Gastroesophageal sphincter (tissue), 3 donors: ENCODE measurements at regions not wholly inside any gene's neighbourhood (a gene's known extent, or its start where the extent isn't known, plus 50 kb on each side); places are given as distances from the start of the nearest gene placed in this dataset.

ENCODE experiments used
- EP300 ChIP-seq: sonication (generic); formaldehyde crosslinking; IDR thresholded peaks from one replicate; pipeline ENCODE4 v1.6.1; 2017; ENCODE audit warnings: antibody characterized with exemption, mild to moderate bottlenecking
- POLR2A ChIP-seq, 2 donors: fragments of 450-650 bp; IDR thresholded peaks; one replicate each; pipeline ENCODE4 v1.6.1; 2017; ENCODE audit warnings: antibody characterized with exemption in 2 of 2, mild to moderate bottlenecking in 2 of 2, moderate library complexity in 1 of 2
- POLR2AphosphoS5 ChIP-seq: sonication (generic); formaldehyde crosslinking; IDR thresholded peaks from one replicate; pipeline ENCODE4 v1.6.1; 2017; ENCODE audit warnings: antibody characterized with exemption
- TF ChIP-seq, protein P1 (sequence below), 4 experiments: fragments of 200-600 bp in 2 of 4; fragments of 450-650 bp in 2 of 4; sonication (generic) in 1 of 4; IDR thresholded peaks; one replicate each; pipeline ENCODE4 v1.5.1; 2017 to 2019; ENCODE audit warnings: antibody characterized with exemption in 4 of 4, mild to moderate bottlenecking in 2 of 4, moderate library complexity in 2 of 4

DNA sequence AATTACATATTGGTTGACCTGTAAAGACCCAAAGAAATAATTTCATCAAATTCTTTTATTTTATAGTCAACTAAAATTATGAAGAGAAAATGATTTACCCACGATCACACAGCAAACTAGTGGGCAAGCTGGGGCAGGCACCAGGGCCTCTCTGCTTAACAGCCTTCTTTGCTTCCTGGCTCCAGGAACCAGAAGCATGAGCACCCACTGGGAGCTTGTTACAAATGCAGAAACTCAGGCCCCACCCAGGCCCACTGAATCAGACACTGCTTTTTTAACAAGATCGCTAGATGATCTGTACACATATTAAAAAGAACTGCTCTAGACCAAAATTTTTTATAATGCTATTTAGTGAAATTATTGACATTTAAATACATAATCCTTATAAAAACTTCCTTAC, 95.0 kb downstream of the GEMIN8 start:
- TF ChIP-seq POLR2A (IDR thresholded peaks at IDR 0.05), result no peak
- TF ChIP-seq, protein P1, sequence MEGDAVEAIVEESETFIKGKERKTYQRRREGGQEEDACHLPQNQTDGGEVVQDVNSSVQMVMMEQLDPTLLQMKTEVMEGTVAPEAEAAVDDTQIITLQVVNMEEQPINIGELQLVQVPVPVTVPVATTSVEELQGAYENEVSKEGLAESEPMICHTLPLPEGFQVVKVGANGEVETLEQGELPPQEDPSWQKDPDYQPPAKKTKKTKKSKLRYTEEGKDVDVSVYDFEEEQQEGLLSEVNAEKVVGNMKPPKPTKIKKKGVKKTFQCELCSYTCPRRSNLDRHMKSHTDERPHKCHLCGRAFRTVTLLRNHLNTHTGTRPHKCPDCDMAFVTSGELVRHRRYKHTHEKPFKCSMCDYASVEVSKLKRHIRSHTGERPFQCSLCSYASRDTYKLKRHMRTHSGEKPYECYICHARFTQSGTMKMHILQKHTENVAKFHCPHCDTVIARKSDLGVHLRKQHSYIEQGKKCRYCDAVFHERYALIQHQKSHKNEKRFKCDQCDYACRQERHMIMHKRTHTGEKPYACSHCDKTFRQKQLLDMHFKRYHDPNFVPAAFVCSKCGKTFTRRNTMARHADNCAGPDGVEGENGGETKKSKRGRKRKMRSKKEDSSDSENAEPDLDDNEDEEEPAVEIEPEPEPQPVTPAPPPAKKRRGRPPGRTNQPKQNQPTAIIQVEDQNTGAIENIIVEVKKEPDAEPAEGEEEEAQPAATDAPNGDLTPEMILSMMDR (IDR thresholded peaks at IDR 0.05), result no peak
- no peak for TF ChIP-seq POLR2AphosphoS5
- TF ChIP-seq EP300, result no peak
